Naive thymus-derived CD8-positive, alpha-beta T cell (primary cell): ENCODE measurements at regions not wholly inside any gene's neighbourhood (a gene's known extent, or its start where the extent isn't known, plus 50 kb on each side); places are given as distances from the start of the nearest gene placed in this dataset.
"Not testable (repeated sequence)": the region's sequence is repeated elsewhere in the genome, so short reads cannot be mapped to it uniquely, and the experiment has no call there.

Source experiments
- ATAC-seq, 2 donors: fragments of 150-1000 bp; cut with Tn5 transposase in 1 of 2; sonication (Bioruptor Pico), chemical (Tn5 transposase) in 1 of 2; 1 replicate in 1 of 2; 2 replicates in 1 of 2; pipeline ENCODE4 v1.10.0; 2021; ENCODE audit warnings: mild to moderate bottlenecking in 2 of 2, moderate library complexity in 2 of 2
- POLR2A ChIA-PET: fragments of 350-600 bp; sonication (Branson Sonifier 250); formaldehyde crosslinking; loops from one replicate; lab custom pipeline; 2021; ENCODE audit warnings: antibody characterized with exemption; lab: Charles Lee
- DNase-seq, 10 donors: peaks; one replicate each; pipeline versions ENCODE4 v3.0.0 to v3.0.0-alpha.2; 2020 to 2022
- H3K27ac Mint-ChIP-seq, 10 donors: one replicate each; pipeline ENCODE4 v1.8.0; 2020 to 2022; ENCODE audit warnings: mild to moderate bottlenecking in 10 of 10, mixed read lengths in 10 of 10, moderate library complexity in 4 of 10, inconsistent platforms in 1 of 10
- H3K27me3 Mint-ChIP-seq, 5 donors: one replicate each; pipeline ENCODE4 v1.8.0; 2021 to 2022; ENCODE audit warnings: mixed read lengths in 5 of 5
- H3K36me3 Mint-ChIP-seq, 3 donors: one replicate each; pipeline ENCODE4 v1.8.0; 2020 to 2022; ENCODE audit warnings: mixed read lengths in 3 of 3, mild to moderate bottlenecking in 2 of 3, inconsistent platforms in 1 of 3
- H3K4me1 Mint-ChIP-seq, 4 donors: one replicate each; pipeline ENCODE4 v1.8.0; 2021 to 2022; ENCODE audit warnings: mixed read lengths in 4 of 4
- H3K4me3 Mint-ChIP-seq, 10 donors: one replicate each; pipeline ENCODE4 v1.8.0; 2020 to 2022; ENCODE audit warnings: mild to moderate bottlenecking in 10 of 10, mixed read lengths in 10 of 10, moderate library complexity in 6 of 10, inconsistent platforms in 1 of 10
- H3K9me3 Mint-ChIP-seq, 9 donors: one replicate each; pipeline ENCODE4 v1.8.0; 2020 to 2022; ENCODE audit warnings: mixed read lengths in 9 of 9, mild to moderate bottlenecking in 3 of 9, inconsistent platforms in 1 of 9, moderate library complexity in 1 of 9

- POLR2A ChIA-PET: no interaction called here
- H3K9me3 Mint-ChIP-seq: no peaks in the 10 kb centered on the region
- no peak for ATAC-seq
- H3K36me3 Mint-ChIP-seq: no peaks in the 10 kb centered on the region
- H3K4me3 Mint-ChIP-seq: no peak overlapping the region
- peaks cover 0 to 19% (median 1%) of the 10 kb centered on the region in 5 donors for H3K27me3 Mint-ChIP-seq
- H3K4me1 Mint-ChIP-seq: peaks cover 3 to 44% (median 12%) of the 10 kb centered on the region in 4 donors
- no peak for DNase-seq
- H3K27ac Mint-ChIP-seq: no peak overlapping the region
Observed at GRCh38 chr9:22206833-22207232, 197.7 kb upstream of the CDKN2B start.

GRCh38 chr9:22208846-22209585 lies 199.9 kb upstream of the CDKN2B start:
- H3K27me3 Mint-ChIP-seq: peaks cover 0 to 9% (median 0%) of the 10 kb centered on the region in 5 donors
- ATAC-seq: no peak
- H3K36me3 Mint-ChIP-seq: no peaks in the 10 kb centered on the region
- DNase-seq: no peak
- no peaks in the 10 kb centered on the region for H3K9me3 Mint-ChIP-seq
- H3K4me3 Mint-ChIP-seq: peak overlapping the region; percentile 6 to 77 (median 63)
- peaks cover 3 to 32% (median 12%) of the 10 kb centered on the region in 4 donors for H3K4me1 Mint-ChIP-seq
- POLR2A ChIA-PET: no interaction called here
- H3K27ac Mint-ChIP-seq: peak overlapping the region in 7 of 10 donors; percentile 5 to 60 (median 39)

- no peaks in the 10 kb centered on the region for H3K36me3 Mint-ChIP-seq
- POLR2A ChIA-PET: no interaction called here
- H3K4me1 Mint-ChIP-seq: peaks cover 3 to 30% (median 12%) of the 10 kb centered on the region in 4 donors
- H3K27me3 Mint-ChIP-seq: peaks cover 0 to 9% (median 0%) of the 10 kb centered on the region in 5 donors
- ATAC-seq: no peak
- no peaks in the 10 kb centered on the region for H3K9me3 Mint-ChIP-seq
- no peak for DNase-seq
- H3K4me3 Mint-ChIP-seq: no peak overlapping the region
- no peak overlapping the region for H3K27ac Mint-ChIP-seq
Observed at GRCh38 chr9:22210262-22210661, 201.2 kb upstream of the CDKN2B start.

- POLR2A ChIA-PET: no interaction called here
- H3K36me3 Mint-ChIP-seq: no peaks in the 10 kb centered on the region
- no peaks in the 10 kb centered on the region for H3K9me3 Mint-ChIP-seq
- DNase-seq: no peak
- peaks cover 3 to 27% (median 12%) of the 10 kb centered on the region in 4 donors for H3K4me1 Mint-ChIP-seq
- peaks cover 0 to 9% (median 0%) of the 10 kb centered on the region in 5 donors for H3K27me3 Mint-ChIP-seq
- no peak overlapping the region for H3K27ac Mint-ChIP-seq
- no peak for ATAC-seq
- H3K4me3 Mint-ChIP-seq: no peak overlapping the region
Observed at GRCh38 chr9:22210936-22211335, 201.8 kb upstream of the CDKN2B start.

GRCh38 chr9:22211588-22212360 lies 202.7 kb upstream of the CDKN2B start:
- no peak for ATAC-seq
- DNase-seq: no peak
- POLR2A ChIA-PET: interaction anchor here (0.7 kb wide), 1 partner anchor 33 kb away, joined by 7 read pairs; no protein-coding TSS in a partner anchor
- Mint-ChIP-seq H3K27ac (peak overlapping the region in 1 of 10 donors; percentile 3), H3K36me3 (no peaks in the 10 kb centered on the region), H3K9me3 (no peaks in the 10 kb centered on the region), H3K4me3 (no peak overlapping the region), H3K27me3 (peaks cover 0 to 9% (median 0%) of the 10 kb centered on the region in 5 donors), H3K4me1 (peaks cover 3 to 26% (median 12%) of the 10 kb centered on the region in 4 donors)

- Mint-ChIP-seq H3K36me3 (no peaks in the 10 kb centered on the region), H3K27ac (no peak overlapping the region), H3K9me3 (no peaks in the 10 kb centered on the region), H3K27me3 (peaks cover 0 to 9% (median 1%) of the 10 kb centered on the region in 5 donors), H3K4me3 (no peak overlapping the region), H3K4me1 (peaks cover 2 to 11% (median 5%) of the 10 kb centered on the region in 4 donors)
- no peak for ATAC-seq
- POLR2A ChIA-PET: no interaction called here
- DNase-seq: no peak
Observed at GRCh38 chr9:22214021-22214420, 204.9 kb upstream of the CDKN2B start.

- Mint-ChIP-seq H3K4me3 (no peak overlapping the region), H3K36me3 (no peaks in the 10 kb centered on the region), H3K27ac (no peak overlapping the region), H3K27me3 (peaks cover 0 to 9% (median 0%) of the 10 kb centered on the region in 5 donors), H3K4me1 (peaks cover 0 to 6% (median under 1%) of the 10 kb centered on the region in 4 donors), H3K9me3 (no peaks in the 10 kb centered on the region)
- POLR2A ChIA-PET: no interaction called here
- ATAC-seq: no peak
- DNase-seq: no peak
Observed at GRCh38 chr9:22214497-22215031, 205.5 kb upstream of the CDKN2B start.

- no peak overlapping the region for H3K4me3 Mint-ChIP-seq
- peak overlapping the region in 1 of 10 donors; percentile 4 for H3K27ac Mint-ChIP-seq
- peaks cover 0 to 9% (median 0%) of the 10 kb centered on the region in 5 donors for H3K27me3 Mint-ChIP-seq
- H3K9me3 Mint-ChIP-seq: peaks cover 0 to 2% (median 0%) of the 10 kb centered on the region in 9 donors
- no peaks in the 10 kb centered on the region for H3K36me3 Mint-ChIP-seq
- peaks cover 0 to 4% (median 0%) of the 10 kb centered on the region in 4 donors for H3K4me1 Mint-ChIP-seq
- ATAC-seq (no peak), DNase-seq (no peak)
- POLR2A ChIA-PET: no interaction called here
Observed at GRCh38 chr9:22215521-22215920, 206.4 kb upstream of the CDKN2B start.

GRCh38 chr9:22216730-22217172 lies 207.6 kb upstream of the CDKN2B start:
- Mint-ChIP-seq H3K4me1 (peaks cover 0 to 2% (median 0%) of the 10 kb centered on the region in 4 donors), H3K36me3 (no peaks in the 10 kb centered on the region), H3K9me3 (peaks cover 0 to 7% (median 0%) of the 10 kb centered on the region in 9 donors), H3K27ac (no peak overlapping the region), H3K4me3 (no peak overlapping the region), H3K27me3 (peaks cover 0 to 6% (median 0%) of the 10 kb centered on the region in 5 donors)
- ATAC-seq: no peak
- no peak for DNase-seq
- POLR2A ChIA-PET: no interaction called here

GRCh38 chr9:22217254-22217653 lies 208.1 kb upstream of the CDKN2B start:
- DNase-seq: no peak
- Mint-ChIP-seq H3K27ac (no peak overlapping the region), H3K4me3 (no peak overlapping the region), H3K9me3 (peaks cover 0 to 7% (median 3%) of the 10 kb centered on the region in 9 donors), H3K4me1 (no peaks in the 10 kb centered on the region), H3K27me3 (peaks cover 0 to 3% (median 0%) of the 10 kb centered on the region in 5 donors), H3K36me3 (no peaks in the 10 kb centered on the region)
- ATAC-seq: no peak
- POLR2A ChIA-PET: no interaction called here

GRCh38 chr9:22225856-22226255 lies 216.8 kb upstream of the CDKN2B start:
- ATAC-seq, H3K4me3 Mint-ChIP-seq, H3K36me3 Mint-ChIP-seq, POLR2A ChIA-PET, H3K4me1 Mint-ChIP-seq, DNase-seq, H3K27ac Mint-ChIP-seq: not testable (repeated sequence)
- Mint-ChIP-seq H3K27me3 (peaks cover 0 to 15% (median 6%) of the 10 kb centered on the region in 5 donors), H3K9me3 (peaks cover 0 to 25% (median 4%) of the 10 kb centered on the region in 9 donors)

GRCh38 chr9:22227986-22228385 lies 218.6 kb upstream of the DMRTA1 start:
- no peak for ATAC-seq
- Mint-ChIP-seq H3K9me3 (peaks cover 0 to 27% (median 10%) of the 10 kb centered on the region in 9 donors), H3K4me3 (no peak overlapping the region), H3K4me1 (no peaks in the 10 kb centered on the region), H3K27me3 (peaks cover 3 to 37% (median 11%) of the 10 kb centered on the region in 5 donors), H3K27ac (no peak overlapping the region), H3K36me3 (peaks cover 0 to 7% (median 2%) of the 10 kb centered on the region in 3 donors)
- no peak for DNase-seq
- POLR2A ChIA-PET: no interaction called here
